GM12891 (cell line): ENCODE measurements at regions not wholly inside any gene's neighbourhood (a gene's known extent, or its start where the extent isn't known, plus 50 kb on each side); places are given as distances from the start of the nearest gene placed in this dataset.

ENCODE experiments used
- DNase-seq: peaks from one replicate; pipeline ENCODE4 v3.0.0; 2011; ENCODE audit warnings: low spot score; ENCODE audit not compliant: insufficient read length
- FAIRE-seq: peaks from 2 replicates; lab custom pipeline; 2011; peaks lifted over from hg19 to GRCh38; lab: Jason Lieb, UNC
- PAX5 ChIP-seq: IDR thresholded peaks from 2 replicates; pipeline ENCODE4 v1.6.1; 2011; ENCODE audit warnings: low read length, moderate library complexity, mild to moderate bottlenecking; ENCODE audit not compliant: insufficient read depth, severe bottlenecking
- POLR2A ChIP-seq: IDR thresholded peaks from 2 replicates; pipeline ENCODE4 v1.6.1; 2011; ENCODE audit warnings: low read depth, low read length, control low read depth
- POLR2AphosphoS5 ChIP-seq: IDR thresholded peaks from 2 replicates; pipeline ENCODE4 v1.6.1; 2011; ENCODE audit warnings: low read depth, low read length, control low read depth
- POU2F2 ChIP-seq: IDR thresholded peaks from 2 replicates; pipeline ENCODE4 v1.6.1; 2011; ENCODE audit warnings: low read depth, mild to moderate bottlenecking, control low read depth, low read length, moderate library complexity
- SPI1 ChIP-seq: IDR thresholded peaks from 2 replicates; pipeline ENCODE4 v1.6.1; 2011; ENCODE audit warnings: low read depth, low read length, control low read depth
- TAF1 ChIP-seq: IDR thresholded peaks from 2 replicates; pipeline ENCODE4 v1.6.1; 2011; ENCODE audit warnings: low read depth, low read length, control low read depth

GRCh38 chr15:66925721-66926120, 139.7 kb upstream of the SMAD3 start:
- TF ChIP-seq PAX5 (no peak), POLR2A (no peak), SPI1 (no peak), TAF1 (no peak), POLR2AphosphoS5 (no peak), POU2F2 (no peak)
- FAIRE-seq (no peak), DNase-seq (no peak)

- DNase-seq (no peak), FAIRE-seq (no peak)
- TF ChIP-seq POU2F2 (no peak), POLR2A (no peak), TAF1 (no peak), PAX5 (no peak), SPI1 (no peak), POLR2AphosphoS5 (no peak)
Measured at GRCh38 chr15:66927201-66928077, 138.0 kb upstream of the SMAD3 start.

GRCh38 chr15:66928101-66928500, 137.3 kb upstream of the SMAD3 start:
- DNase-seq, result no peak
- no peak for TF ChIP-seq PAX5
- FAIRE-seq, result no peak

GRCh38 chr15:66928784-66929183, 136.6 kb upstream of the SMAD3 start:
- TF ChIP-seq POLR2AphosphoS5 (no peak), POLR2A (no peak), POU2F2 (no peak), SPI1 (no peak), TAF1 (no peak), PAX5 (no peak)
- FAIRE-seq (no peak), DNase-seq (no peak)

GRCh38 chr15:66929843-66930402, 135.5 kb upstream of the SMAD3 start:
- FAIRE-seq (no peak), DNase-seq (no peak)
- TF ChIP-seq POLR2AphosphoS5 (no peak), POU2F2 (no peak), TAF1 (no peak), SPI1 (no peak), POLR2A (no peak), PAX5 (no peak)

GRCh38 chr15:66931768-66932633, 133.4 kb upstream of the SMAD3 start:
- FAIRE-seq (no peak), DNase-seq (no peak)
- TF ChIP-seq POLR2A (no peak), SPI1 (no peak), POLR2AphosphoS5 (no peak), POU2F2 (no peak), PAX5 (no peak), TAF1 (no peak)

- FAIRE-seq (no peak), DNase-seq (no peak)
- TF ChIP-seq SPI1, result no peak
- TF ChIP-seq POU2F2, result no peak
- TF ChIP-seq PAX5, result no peak
- no peak for TF ChIP-seq POLR2A
- TF ChIP-seq TAF1, result no peak
- TF ChIP-seq POLR2AphosphoS5, result no peak
Measured at GRCh38 chr15:66932634-66933024, 132.8 kb upstream of the SMAD3 start.

GRCh38 chr15:66933932-66934867, 131.2 kb upstream of the SMAD3 start:
- FAIRE-seq, result no peak
- TF ChIP-seq POLR2A, result no peak
- no peak for TF ChIP-seq TAF1
- no peak for TF ChIP-seq PAX5
- TF ChIP-seq POU2F2, result no peak
- TF ChIP-seq POLR2AphosphoS5, result no peak
- no peak for TF ChIP-seq SPI1
- DNase-seq, result no peak

GRCh38 chr15:66934868-66935520, 130.4 kb upstream of the SMAD3 start:
- FAIRE-seq, result no peak

More at GRCh38 chr15:66934868-66935520, 130.4 kb upstream of the SMAD3 start:
- no peak for DNase-seq
- TF ChIP-seq POLR2AphosphoS5 (no peak), TAF1 (no peak), PAX5 (no peak), POLR2A (no peak), SPI1 (no peak), POU2F2 (no peak)
